ENCODE measurements at regions not wholly inside any gene's neighbourhood (a gene's known extent, or its start where the extent isn't known, plus 50 kb on each side); places are given as distances from the start of the nearest gene placed in this dataset.
A peak's percentile ranks its signal among the peaks of the same experiment; 100 is the strongest.

DNA sequence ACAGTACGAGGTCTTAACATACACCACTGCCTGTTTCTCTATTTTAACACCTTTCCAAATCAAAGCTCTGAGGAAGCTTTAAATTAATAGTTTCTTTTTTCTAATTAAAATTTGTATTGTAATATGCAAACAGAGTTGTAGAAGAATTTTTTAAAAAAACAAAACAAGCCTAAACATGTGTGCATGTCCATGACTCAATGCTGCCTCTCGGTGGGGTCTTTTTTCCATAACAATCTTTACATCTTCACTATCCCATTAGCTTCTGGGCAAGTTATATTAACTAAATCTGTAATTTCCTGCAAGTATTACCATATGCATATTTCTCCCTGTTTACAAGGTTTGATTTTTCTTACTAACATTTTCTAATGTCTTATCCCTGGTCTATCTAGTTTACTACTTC, 143.9 kb upstream of the NAV3 start:
- Histone ChIP-seq H3K27me3 (ENCODE audit: insufficient read depth in 3 of 3, low read length in 2 of 3) (no peaks in the 10 kb centered on the region), H3K4me1 (no peaks in the 10 kb centered on the region), H3K9me3 (no peaks in the 10 kb centered on the region), H3K36me3 (ENCODE audit: insufficient read depth in 1 of 2, low read depth in 1 of 2) (no peaks in the 10 kb centered on the region), H3K4me3 (no peak overlapping the region), H3K27ac (no peak overlapping the region)
- DNase-seq (no peak), ATAC-seq (no peak)
- WGBS, 3 donors, result 90 to 92% (median 91%) methylated on average over 2 of the region's 2 CpGs
- TF ChIP-seq, protein P1, sequence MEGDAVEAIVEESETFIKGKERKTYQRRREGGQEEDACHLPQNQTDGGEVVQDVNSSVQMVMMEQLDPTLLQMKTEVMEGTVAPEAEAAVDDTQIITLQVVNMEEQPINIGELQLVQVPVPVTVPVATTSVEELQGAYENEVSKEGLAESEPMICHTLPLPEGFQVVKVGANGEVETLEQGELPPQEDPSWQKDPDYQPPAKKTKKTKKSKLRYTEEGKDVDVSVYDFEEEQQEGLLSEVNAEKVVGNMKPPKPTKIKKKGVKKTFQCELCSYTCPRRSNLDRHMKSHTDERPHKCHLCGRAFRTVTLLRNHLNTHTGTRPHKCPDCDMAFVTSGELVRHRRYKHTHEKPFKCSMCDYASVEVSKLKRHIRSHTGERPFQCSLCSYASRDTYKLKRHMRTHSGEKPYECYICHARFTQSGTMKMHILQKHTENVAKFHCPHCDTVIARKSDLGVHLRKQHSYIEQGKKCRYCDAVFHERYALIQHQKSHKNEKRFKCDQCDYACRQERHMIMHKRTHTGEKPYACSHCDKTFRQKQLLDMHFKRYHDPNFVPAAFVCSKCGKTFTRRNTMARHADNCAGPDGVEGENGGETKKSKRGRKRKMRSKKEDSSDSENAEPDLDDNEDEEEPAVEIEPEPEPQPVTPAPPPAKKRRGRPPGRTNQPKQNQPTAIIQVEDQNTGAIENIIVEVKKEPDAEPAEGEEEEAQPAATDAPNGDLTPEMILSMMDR (IDR thresholded peaks at IDR 0.05), result no peak
- intact Hi-C loops (cut with DNase I), result loop anchor here in 1 of 2 donors (10.0 kb wide), 1 partner anchor 532 kb away; no protein-coding TSS in a partner anchor

DNA sequence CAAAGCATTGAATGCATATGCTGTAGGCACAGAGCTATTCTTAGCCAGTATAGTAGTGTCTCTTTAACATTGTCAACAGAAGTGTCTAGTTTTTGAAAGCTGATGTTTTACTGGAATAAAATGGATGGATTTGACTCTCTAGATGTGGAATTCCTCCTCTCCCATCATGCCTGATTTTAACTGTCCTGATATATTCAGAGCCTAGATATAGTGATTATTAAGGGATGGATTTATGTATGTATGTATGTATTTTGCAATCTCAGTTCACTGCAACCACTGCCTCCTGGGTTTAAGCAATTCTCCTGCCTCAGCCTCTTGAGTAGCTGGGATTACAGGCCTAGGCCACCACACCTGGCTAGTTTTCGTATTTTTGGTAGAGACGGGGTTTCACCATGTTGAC, 144.8 kb upstream of the NAV3 start:
- ATAC-seq, result no peak
- WGBS, 3 donors, result 96 to 100% (median 97%) methylated on average over 2 of the region's 2 CpGs
- TF ChIP-seq, protein P1 (IDR thresholded peaks at IDR 0.05), result no peak
- DNase-seq, result no peak
- intact Hi-C loops (cut with DNase I), result loop anchor here in 1 of 2 donors (10.0 kb wide), 1 partner anchor 531 kb away; no protein-coding TSS in a partner anchor
- Histone ChIP-seq H3K4me3 (no peak overlapping the region), H3K27me3 (ENCODE audit: insufficient read depth in 3 of 3, low read length in 2 of 3) (no peaks in the 10 kb centered on the region), H3K9me3 (no peaks in the 10 kb centered on the region), H3K4me1 (no peaks in the 10 kb centered on the region), H3K27ac (no peak overlapping the region), H3K36me3 (ENCODE audit: insufficient read depth in 1 of 2, low read depth in 1 of 2) (no peaks in the 10 kb centered on the region)

DNA sequence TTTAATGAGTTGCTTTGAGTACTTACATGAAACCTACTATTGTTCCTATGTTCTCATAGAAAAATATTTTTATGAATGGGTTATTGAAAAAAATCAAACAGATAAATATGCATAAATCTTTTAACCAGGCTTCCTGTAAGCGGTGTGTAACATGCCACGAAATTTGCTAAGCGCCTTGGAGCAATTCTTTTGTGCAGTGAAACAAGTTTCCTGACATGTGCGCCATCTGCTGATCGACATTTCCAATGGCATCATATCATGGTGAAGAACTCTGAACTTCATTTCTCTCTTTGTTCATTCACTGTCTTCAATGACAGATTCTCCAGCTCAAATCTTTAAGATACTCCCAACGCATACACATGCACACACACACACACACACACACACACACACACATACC, 145.6 kb upstream of the NAV3 start:
- Histone ChIP-seq H3K4me1 (no peaks in the 10 kb centered on the region), H3K27ac (no peak overlapping the region), H3K27me3 (ENCODE audit: insufficient read depth in 3 of 3, low read length in 2 of 3) (no peaks in the 10 kb centered on the region), H3K4me3 (peak overlapping the region; percentile 22), H3K36me3 (ENCODE audit: insufficient read depth in 1 of 2, low read depth in 1 of 2) (no peaks in the 10 kb centered on the region), H3K9me3 (no peaks in the 10 kb centered on the region)
- WGBS, 3 donors, result 2 to 5% (median 3%) methylated on average over 6 of the region's 6 CpGs
- peak; percentile 19 to 43 for DNase-seq
- intact Hi-C loops (cut with DNase I), result loop anchor here in 1 of 2 donors (10.0 kb wide), 1 partner anchor 530 kb away; no protein-coding TSS in a partner anchor
- TF ChIP-seq, protein P1 (IDR thresholded peaks at IDR 0.05), result peak; percentile 46
- ATAC-seq, result peak in 2 of 4 donors; percentile 71 to 73

DNA sequence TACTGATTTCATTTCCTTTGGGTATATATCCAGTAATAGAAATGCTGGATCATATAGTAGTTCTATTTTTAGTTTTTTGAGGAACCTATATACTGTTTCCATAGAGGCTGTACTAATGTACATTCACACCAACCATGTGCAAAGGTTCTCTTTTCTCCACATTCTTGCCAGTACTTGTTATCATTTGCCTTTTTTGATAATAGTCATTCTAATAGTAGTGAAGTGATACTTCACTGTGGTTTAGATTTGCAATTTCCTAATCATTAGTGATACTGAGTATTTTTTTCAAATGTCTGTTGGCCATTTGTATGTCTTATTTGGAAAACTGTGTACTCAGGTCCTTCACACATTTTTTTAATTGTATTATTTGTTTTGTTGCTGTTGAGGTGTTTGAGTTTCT, 148.2 kb upstream of the NAV3 start:
- Histone ChIP-seq H3K9me3 (no peaks in the 10 kb centered on the region), H3K27me3 (ENCODE audit: insufficient read depth in 3 of 3, low read length in 2 of 3) (no peaks in the 10 kb centered on the region), H3K4me1 (no peaks in the 10 kb centered on the region), H3K4me3 (no peak overlapping the region), H3K36me3 (ENCODE audit: insufficient read depth in 1 of 2, low read depth in 1 of 2) (no peaks in the 10 kb centered on the region), H3K27ac (no peak overlapping the region)
- intact Hi-C loops (cut with DNase I), result loop anchor here in 1 of 2 donors (10.0 kb wide), 1 partner anchor 528 kb away; no protein-coding TSS in a partner anchor
- ATAC-seq (no peak), DNase-seq (no peak)
- TF ChIP-seq, protein P1 (IDR thresholded peaks at IDR 0.05), result no peak

DNA sequence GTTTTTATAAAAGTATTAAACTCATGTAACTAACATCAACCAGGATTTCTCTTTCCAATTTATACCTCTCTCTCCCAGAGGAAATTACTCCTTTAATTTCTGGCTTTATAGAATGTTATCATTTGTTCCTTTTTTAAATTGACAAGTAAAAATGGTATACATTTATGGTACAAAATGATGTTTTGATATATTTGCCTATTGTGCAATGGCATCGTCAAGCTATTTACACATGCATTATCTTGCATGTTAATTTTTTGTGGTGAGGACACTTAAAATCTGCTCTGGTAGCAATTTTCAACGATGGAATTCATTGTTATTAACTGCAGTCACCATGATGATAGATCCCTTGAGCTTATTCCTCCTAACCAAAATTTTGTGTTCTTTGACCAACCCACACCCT, 149.0 kb upstream of the NAV3 start:
- no peaks in the 10 kb centered on the region for H3K4me1 ChIP-seq
- no peaks in the 10 kb centered on the region for H3K36me3 ChIP-seq (ENCODE audit: insufficient read depth in 1 of 2, low read depth in 1 of 2)
- ATAC-seq (no peak), DNase-seq (no peak)
- 78 to 90% (median 85%) methylated on average over 2 of the region's 2 CpGs for whole genome bisulfite sequencing, 3 donors
- intact Hi-C loops (cut with DNase I), result loop anchor here in 1 of 2 donors (10.0 kb wide), 1 partner anchor 527 kb away; no protein-coding TSS in a partner anchor
- no peaks in the 10 kb centered on the region for H3K9me3 ChIP-seq
- no peak overlapping the region for H3K27ac ChIP-seq
- no peaks in the 10 kb centered on the region for H3K27me3 ChIP-seq (ENCODE audit: insufficient read depth in 3 of 3, low read length in 2 of 3)
- no peak overlapping the region for H3K4me3 ChIP-seq
- TF ChIP-seq, protein P1 (IDR thresholded peaks at IDR 0.05), result no peak

Data from psoas muscle (tissue), 7 donors.